ENCODE measurements at regions not wholly inside any gene's neighbourhood (a gene's known extent, or its start where the extent isn't known, plus 50 kb on each side); places are given as distances from the start of the nearest gene placed in this dataset.
"Not testable (repeated sequence)": the region's sequence is repeated elsewhere in the genome, so short reads cannot be mapped to it uniquely, and the experiment has no call there.

GRCh38 chr3:8001712-8002111, 499.9 kb upstream of the LMCD1 start:
- no peak for DNase-seq (ENCODE audit: low read depth)

- no peak for DNase-seq (ENCODE audit: low read depth)
Measured at GRCh38 chr3:8011902-8012301, 489.7 kb upstream of the LMCD1 start.

- no peak for DNase-seq (ENCODE audit: low read depth)
Measured at GRCh38 chr3:8020047-8020841, 481.4 kb upstream of the LMCD1 start.

- no peak for DNase-seq (ENCODE audit: low read depth)
Measured at GRCh38 chr3:8027954-8028353, 473.7 kb upstream of the LMCD1 start.

GRCh38 chr3:8050283-8050682, 451.3 kb upstream of the LMCD1 start:
- no peak for DNase-seq (ENCODE audit: low read depth)

- DNase-seq (ENCODE audit: low read depth), result no peak
Measured at GRCh38 chr3:8052659-8053058, 449.0 kb upstream of the LMCD1 start.

- DNase-seq (ENCODE audit: low read depth), result not testable (repeated sequence)
Measured at GRCh38 chr3:8068135-8068534, 433.5 kb upstream of the LMCD1 start.

GRCh38 chr3:8069471-8069870, 432.2 kb upstream of the LMCD1 start:
- no peak for DNase-seq (ENCODE audit: low read depth)

GRCh38 chr3:8070011-8070410, 431.6 kb upstream of the LMCD1 start:
- no peak for DNase-seq (ENCODE audit: low read depth)

GRCh38 chr3:8074740-8075139, 426.9 kb upstream of the LMCD1 start:
- not testable (repeated sequence) for DNase-seq (ENCODE audit: low read depth)

GRCh38 chr3:8077126-8077525, 424.5 kb upstream of the LMCD1 start:
- no peak for DNase-seq (ENCODE audit: low read depth)

GRCh38 chr3:8080464-8080863, 421.2 kb upstream of the LMCD1 start:
- DNase-seq (ENCODE audit: low read depth), result no peak

- no peak for DNase-seq (ENCODE audit: low read depth)
Measured at GRCh38 chr3:8085498-8085897, 416.1 kb upstream of the LMCD1 start.

- no peak for DNase-seq (ENCODE audit: low read depth)
Measured at GRCh38 chr3:8087951-8088350, 413.7 kb upstream of the LMCD1 start.

- no peak for DNase-seq (ENCODE audit: low read depth)
Measured at GRCh38 chr3:8094415-8094814, 407.2 kb upstream of the LMCD1 start.

GRCh38 chr3:8095724-8096123, 405.9 kb upstream of the LMCD1 start:
- no peak for DNase-seq (ENCODE audit: low read depth)

- DNase-seq (ENCODE audit: low read depth), result no peak
Measured at GRCh38 chr3:8097690-8098089, 403.9 kb upstream of the LMCD1 start.

- DNase-seq (ENCODE audit: low read depth), result no peak
Measured at GRCh38 chr3:8103954-8104353, 397.7 kb upstream of the LMCD1 start.

GRCh38 chr3:8106921-8107320, 394.7 kb upstream of the LMCD1 start:
- DNase-seq (ENCODE audit: low read depth), result no peak

GRCh38 chr3:8110966-8111798, 390.4 kb upstream of the LMCD1 start:
- no peak for DNase-seq (ENCODE audit: low read depth)

GRCh38 chr3:8112587-8112986, 389.0 kb upstream of the LMCD1 start:
- no peak for DNase-seq (ENCODE audit: low read depth)

- no peak for DNase-seq (ENCODE audit: low read depth)
Measured at GRCh38 chr3:8113626-8114025, 388.0 kb upstream of the LMCD1 start.

GRCh38 chr3:8128686-8129085, 372.9 kb upstream of the LMCD1 start:
- DNase-seq (ENCODE audit: low read depth), result no peak

All from Daoy (cell line).